PC-3 (cell line): ENCODE measurements at regions not wholly inside any gene's neighbourhood (a gene's known extent, or its start where the extent isn't known, plus 50 kb on each side); places are given as distances from the start of the nearest gene placed in this dataset.

Experiments
- ATAC-seq: fragments of 200-7000 bp; cut with Tn5 transposase; 2 replicates; pipeline ENCODE4 v1.9.1; 2020; ENCODE audit warnings: mild to moderate bottlenecking, moderate library complexity
- BruUV-seq: library from RNA; stranded (reverse); fragments of 400-500 nt; replicated peaks from 2 replicates; lab custom pipeline; 2021; lab: Mats Ljungman, UMichigan
- CTCF ChIA-PET: fragments of 300-600 bp; sonication (Branson Sonifier 250); formaldehyde crosslinking; loops from one replicate; lab custom pipeline; 2022; ENCODE audit warnings: antibody characterized with exemption; lab: Charles Lee
- POLR2A ChIA-PET: fragments of 300-600 bp; sonication (Branson Sonifier 250); formaldehyde crosslinking; loops from one replicate; lab custom pipeline; 2022; ENCODE audit warnings: antibody characterized with exemption; ENCODE audit not compliant: unreplicated experiment; lab: Charles Lee
- DNase-seq: peaks from one replicate; pipeline ENCODE4 v3.0.0-alpha.2; 2015
- H2AFZ ChIP-seq: fragments of 300-600 bp; sonication (generic); 2 replicates; pipeline ENCODE4 v1.6.0; 2016; ENCODE audit warnings: antibody characterized with exemption, low read length
- H3F3A ChIP-seq: fragments of 300-600 bp; sonication (generic); one replicate; pipeline ENCODE4 v1.6.0; 2017; ENCODE audit warnings: antibody characterized with exemption, low read length, control low read depth, mild to moderate bottlenecking; ENCODE audit not compliant: unreplicated experiment
- H3K27ac ChIP-seq: fragments of 300-600 bp; sonication (generic); 2 replicates; pipeline ENCODE4 v1.5.1; 2016; ENCODE audit warnings: mild to moderate bottlenecking, low read length
- H3K27me3 ChIP-seq: fragments of 300-600 bp; sonication (generic); 2 replicates; pipeline ENCODE4 v1.6.1; 2016; ENCODE audit warnings: low read length, mixed read lengths
- H3K36me3 ChIP-seq: fragments of 300-600 bp; sonication (generic); 2 replicates; pipeline ENCODE4 v1.6.1; 2016; ENCODE audit warnings: low read depth, mixed run types, low read length, mixed read lengths
- H3K4me1 ChIP-seq: fragments of 300-600 bp; sonication (generic); 2 replicates; pipeline ENCODE4 v1.5.1; 2016; ENCODE audit warnings: low read length; ENCODE audit not compliant: insufficient read depth
- H3K4me2 ChIP-seq: fragments of 300-600 bp; sonication (generic); 2 replicates; pipeline ENCODE4 v1.6.0; 2016; ENCODE audit warnings: low read length
- H3K4me3 ChIP-seq: fragments of 300-600 bp; sonication (generic); 2 replicates; pipeline ENCODE4 v1.5.1; 2016; ENCODE audit warnings: mild to moderate bottlenecking, low read length, mixed read lengths
- H3K79me2 ChIP-seq: fragments of 300-600 bp; sonication (generic); 2 replicates; pipeline ENCODE4 v1.6.1; 2017; ENCODE audit warnings: low read length, mixed read lengths
- H3K9ac ChIP-seq: fragments of 300-600 bp; sonication (generic); 2 replicates; pipeline ENCODE4 v1.6.0; 2016; ENCODE audit warnings: mild to moderate bottlenecking, low read length
- H3K9me2 ChIP-seq: fragments of 300-600 bp; sonication (generic); replicated peaks from 2 replicates; pipeline ENCODE4 v1.6.1; 2016; ENCODE audit warnings: mixed run types, low read length, mixed read lengths
- H3K9me3 ChIP-seq: fragments of 300-600 bp; sonication (generic); 2 replicates; pipeline ENCODE4 v1.6.1; 2016; ENCODE audit warnings: low read length, mixed read lengths
- H4K20me1 ChIP-seq: fragments of 300-600 bp; sonication (generic); 2 replicates; pipeline ENCODE4 v1.6.1; 2016; ENCODE audit warnings: low read length, mixed read lengths
- CTCF ChIP-seq: fragments of 300-600 bp; sonication (generic); conservative IDR thresholded peaks from 2 replicates; pipeline ENCODE4 v1.5.1; 2017; ENCODE audit warnings: antibody characterized with exemption, low read depth, mild to moderate bottlenecking, low read length
- EZH2 ChIP-seq: fragments of 300-600 bp; sonication (generic); IDR thresholded peaks from one replicate; pipeline ENCODE4 v1.6.1; 2017; ENCODE audit warnings: antibody characterized with exemption, mild to moderate bottlenecking, low read length; ENCODE audit not compliant: unreplicated experiment
- EZH2phosphoT487 ChIP-seq: fragments of 300-600 bp; sonication (generic); IDR thresholded peaks from 2 replicates; pipeline ENCODE4 v1.6.1; 2018; ENCODE audit warnings: mild to moderate bottlenecking, antibody characterized with exemption, low read length, borderline replicate concordance
- intact Hi-C: fragments of 100-400 bp; cut with micrococcal nuclease; formaldehyde crosslinking; loops from 2 replicates; pipeline ENCODE4 v1.9.0; 2023

- Histone ChIP-seq H3K27ac (no peak overlapping the region), H3K9ac (no peak overlapping the region), H3K4me1 (no peaks in the 10 kb centered on the region), H3K79me2 (no peaks in the 10 kb centered on the region), H3K9me3 (no peaks in the 10 kb centered on the region), H3K36me3 (no peaks in the 10 kb centered on the region), H3K9me2 (no peaks in the 10 kb centered on the region), H4K20me1 (no peaks in the 10 kb centered on the region), H3F3A (no peaks in the 10 kb centered on the region), H2AFZ (no peak overlapping the region), H3K27me3 (peaks cover 32% of the 10 kb centered on the region), H3K4me2 (no peak overlapping the region), H3K4me3 (no peak overlapping the region)
- BruUV-seq = no TSS peak
- ChIA-PET CTCF (no interaction called here), POLR2A (no interaction called here)
- ATAC-seq (no peak), DNase-seq (no peak)
- TF ChIP-seq EZH2 (no peak), CTCF (no peak), EZH2phosphoT487 (no peak)
- intact Hi-C loops = no loop called here
These were observed 363.4 kb upstream of the SLC24A2 start for GRCh38 chr9:20152151-20152725.

- no peak for DNase-seq
- H3F3A ChIP-seq = no peaks in the 10 kb centered on the region
- no peaks in the 10 kb centered on the region for H3K9me2 ChIP-seq
- H2AFZ ChIP-seq = no peak overlapping the region
- no peak overlapping the region for H3K27ac ChIP-seq
- POLR2A ChIA-PET = no interaction called here
- H3K9me3 ChIP-seq = no peaks in the 10 kb centered on the region
- H3K4me3 ChIP-seq = no peak overlapping the region
- H3K36me3 ChIP-seq = no peaks in the 10 kb centered on the region
- intact Hi-C loops = no loop called here
- H3K4me2 ChIP-seq = no peak overlapping the region
- H4K20me1 ChIP-seq = no peaks in the 10 kb centered on the region
- H3K27me3 ChIP-seq = peaks cover 47% of the 10 kb centered on the region
- H3K9ac ChIP-seq = no peak overlapping the region
- H3K79me2 ChIP-seq = no peaks in the 10 kb centered on the region
- CTCF ChIA-PET = no interaction called here
- no peaks in the 10 kb centered on the region for H3K4me1 ChIP-seq
- no TSS peak for BruUV-seq
- ATAC-seq = no peak
- TF ChIP-seq EZH2phosphoT487 = no peak
- no peak for TF ChIP-seq CTCF
- no peak for TF ChIP-seq EZH2
These were observed 359.6 kb upstream of the SLC24A2 start for GRCh38 chr9:20148416-20148815.

GRCh38 chr9:20144197-20144596, 355.4 kb upstream of the SLC24A2 start:
- CTCF ChIA-PET = no interaction called here
- H3K79me2 ChIP-seq = no peaks in the 10 kb centered on the region
- peaks cover 41% of the 10 kb centered on the region for H3K27me3 ChIP-seq
- H3K4me1 ChIP-seq = no peaks in the 10 kb centered on the region
- POLR2A ChIA-PET = no interaction called here
- no peak for DNase-seq
- H2AFZ ChIP-seq = no peak overlapping the region
- H3K27ac ChIP-seq = no peak overlapping the region
- no peaks in the 10 kb centered on the region for H3K9me3 ChIP-seq
- no peak overlapping the region for H3K4me2 ChIP-seq
- H3K9ac ChIP-seq = no peak overlapping the region
- H3F3A ChIP-seq = no peaks in the 10 kb centered on the region
- no peaks in the 10 kb centered on the region for H3K9me2 ChIP-seq
- TF ChIP-seq CTCF = no peak
- TF ChIP-seq EZH2phosphoT487 = no peak
- TF ChIP-seq EZH2 = no peak
- ATAC-seq = no peak
- no TSS peak for BruUV-seq
- no peaks in the 10 kb centered on the region for H3K36me3 ChIP-seq
- no peak overlapping the region for H3K4me3 ChIP-seq
- no peaks in the 10 kb centered on the region for H4K20me1 ChIP-seq
- intact Hi-C loops = no loop called here
